Heart left ventricle (tissue), 16 donors: ENCODE measurements at regions not wholly inside any gene's neighbourhood (a gene's known extent, or its start where the extent isn't known, plus 50 kb on each side); places are given as distances from the start of the nearest gene placed in this dataset.

Source experiments
- ATAC-seq, 4 donors: fragments of 200-7000 bp; cut with Tn5 transposase; one replicate each; pipeline ENCODE4 v1.9.1; 2020 to 2022; ENCODE audit warnings: moderate library complexity in 4 of 4, mild to moderate bottlenecking in 3 of 4, moderate number of reproducible peaks in 1 of 4
- DNase-seq, 5 donors: peaks; one replicate each; pipeline ENCODE4 v3.0.0-alpha.2; 2020
- H3K27ac ChIP-seq, 12 donors: fragments of 200-600 bp; sonication (generic) in 4 of 12; one replicate each; pipeline versions ENCODE4 v1.5.0 to v1.8.0; 2016 to 2022; ENCODE audit warnings: mild to moderate bottlenecking in 2 of 12
- H3K27me3 ChIP-seq, 9 donors: fragments of 200-600 bp; sonication (generic) in 2 of 9; one replicate each; pipeline versions ENCODE4 v1.5.1 to v1.8.0; 2016 to 2022; ENCODE audit warnings: mild to moderate bottlenecking in 3 of 9
- H3K36me3 ChIP-seq, 9 donors: fragments of 200-600 bp; sonication (generic) in 2 of 9; one replicate each; pipeline versions ENCODE4 v1.5.0 to v1.8.0; 2018 to 2022; ENCODE audit warnings: mild to moderate bottlenecking in 2 of 9
- H3K4me1 ChIP-seq, 12 donors: fragments of 200-600 bp; sonication (generic) in 4 of 12; one replicate each; pipeline versions ENCODE4 v1.5.0 to v1.8.0; 2016 to 2022; ENCODE audit warnings: mild to moderate bottlenecking in 3 of 12
- H3K4me3 ChIP-seq, 12 donors: fragments of 200-600 bp; sonication (generic) in 4 of 12; one replicate each; pipeline versions ENCODE4 v1.5.0 to v1.8.0; 2017 to 2022; ENCODE audit warnings: mild to moderate bottlenecking in 9 of 12, moderate library complexity in 4 of 12
- H3K9me3 ChIP-seq, 12 donors: fragments of 200-600 bp; sonication (generic) in 4 of 12; one replicate each; pipeline versions ENCODE4 v1.5.0 to v1.8.0; 2016 to 2022; ENCODE audit warnings: mild to moderate bottlenecking in 1 of 12
- CTCF ChIP-seq, 12 donors: fragments of 200-600 bp; sonication (generic) in 4 of 12; IDR thresholded peaks; one replicate each; pipeline versions ENCODE4 v1.5.0 to v1.8.0; 2018 to 2022; ENCODE audit warnings: antibody characterized with exemption in 12 of 12, mild to moderate bottlenecking in 5 of 12
- POLR2A ChIP-seq, 2 donors: fragments of 450-650 bp; IDR thresholded peaks; one replicate each; pipeline ENCODE4 v1.6.1; 2017; ENCODE audit warnings: antibody characterized with exemption in 2 of 2, mild to moderate bottlenecking in 2 of 2, moderate library complexity in 2 of 2
- WGBS, 4 donors: extraction: QIAGEN DNeasy Blood & Tissue Kit in 2 of 4; methylation state at CpG; one replicate each; pipeline versions ENCODE4 v1.1.5 to v1.1.7; 2013 to 2018; 5-methylcytosine and 5-hydroxymethylcytosine counted together
- intact Hi-C, 10 donors: fragments of 100-400 bp; cut with DNase I; formaldehyde crosslinking; loops; one replicate each; pipeline versions ENCODE4 v1.11.1 to v1.14.2; 2022
- donor health status: ischemic (EF 13 %, LVEDD 7.1; RV severe dilation, severe dysfunction).
- donor health status: healthy with polysubstance abuse.
- donor health status: DM: no; HTN: yes; CAD: no.
- donor health status: DM: no; HTN: no; CAD: no.
- donor health status: ischemic (EF 25% LVEDD 6.9; RV normal size, moderate dysfunction).
- donor health status: ischemic (EF 25% LVEDD 5.7; RV mildly dilated, moderate dysfunction).
- donor health status: healthy.
- donor health status: DM: yes; HTN: yes; CAD: no.
- donor health status: ischemic (EF 35%, LVEDD 5.7; RV mildly dilated, moderate dysfunction).
- donor health status: nonischemic (EF 11% LVEDD 7.7; RV severe dilation, severe dysfunction).
- donor health status: DM: yes; HTN: yes; CAD: no.
- donor health status: PGD.
- donor health status: ischemic (EF 29% LVEDD 5.4; RV normal size, mild dysfunction).
- donor health status: nonischemic (EF 23%, LVEDD 6.1; RV moderate dilation, normal function).

GRCh38 chr13:105343134-105343806, 1192.2 kb downstream of the EFNB2 start:
- H3K4me1 ChIP-seq, result no peaks in the 10 kb centered on the region
- WGBS, 4 donors, result 69 to 82% (median 79%) methylated on average over 4 of the region's 4 CpGs
- no peak for ATAC-seq
- intact Hi-C loops, result no loop called here
- no peak overlapping the region for H3K27ac ChIP-seq
- DNase-seq, result no peak
- H3K27me3 ChIP-seq, result no peaks in the 10 kb centered on the region
- no peaks in the 10 kb centered on the region for H3K36me3 ChIP-seq
- TF ChIP-seq CTCF (IDR thresholded peaks at IDR 0.05), result no peak
- TF ChIP-seq POLR2A (IDR thresholded peaks at IDR 0.05), result no peak
- H3K4me3 ChIP-seq, result no peak overlapping the region
- peaks cover 0 to 4% (median 0%) of the 10 kb centered on the region in 12 donors for H3K9me3 ChIP-seq

- Histone ChIP-seq H3K4me3 (no peak overlapping the region), H3K4me1 (no peaks in the 10 kb centered on the region), H3K27me3 (no peaks in the 10 kb centered on the region), H3K36me3 (no peaks in the 10 kb centered on the region), H3K27ac (no peak overlapping the region), H3K9me3 (peaks cover 0 to 3% (median 0%) of the 10 kb centered on the region in 12 donors)
- 96 to 98% (median 97%) methylated on average over 11 of the region's 11 CpGs for WGBS, 4 donors
- no peak for TF ChIP-seq CTCF (IDR thresholded peaks at IDR 0.05)
- no peak for TF ChIP-seq POLR2A (IDR thresholded peaks at IDR 0.05)
- ATAC-seq, result no peak
- intact Hi-C loops, result no loop called here
- DNase-seq, result no peak
These were observed 1193.1 kb downstream of the EFNB2 start for GRCh38 chr13:105342281-105342820.

- TF ChIP-seq CTCF (IDR thresholded peaks at IDR 0.05) (no peak), POLR2A (IDR thresholded peaks at IDR 0.05) (no peak)
- H3K27ac ChIP-seq, result no peak overlapping the region
- DNase-seq (no peak), ATAC-seq (no peak)
- no peaks in the 10 kb centered on the region for H3K36me3 ChIP-seq
- no peaks in the 10 kb centered on the region for H3K9me3 ChIP-seq
- H3K27me3 ChIP-seq, result no peaks in the 10 kb centered on the region
- H3K4me3 ChIP-seq, result no peak overlapping the region
- WGBS, 4 donors, result 85 to 93% (median 91%) methylated on average over 2 of the region's 2 CpGs
- intact Hi-C loops, result no loop called here
- H3K4me1 ChIP-seq, result no peaks in the 10 kb centered on the region
These were observed 1193.7 kb downstream of the EFNB2 start for GRCh38 chr13:105341758-105342157.

GRCh38 chr13:105341256-105341655, 1194.2 kb downstream of the EFNB2 start:
- Histone ChIP-seq H3K9me3 (no peaks in the 10 kb centered on the region), H3K27me3 (no peaks in the 10 kb centered on the region), H3K4me3 (no peak overlapping the region), H3K36me3 (no peaks in the 10 kb centered on the region), H3K27ac (no peak overlapping the region), H3K4me1 (no peaks in the 10 kb centered on the region)
- intact Hi-C loops, result no loop called here
- 58 to 70% (median 69%) methylated on average over 3 of the region's 3 CpGs for WGBS, 4 donors
- ATAC-seq, result no peak
- no peak for TF ChIP-seq POLR2A (IDR thresholded peaks at IDR 0.05)
- no peak for TF ChIP-seq CTCF (IDR thresholded peaks at IDR 0.05)
- no peak for DNase-seq
